GM12878 (cell line): ENCODE measurements at regions not wholly inside any gene's neighbourhood (a gene's known extent, or its start where the extent isn't known, plus 50 kb on each side); places are given as distances from the start of the nearest gene placed in this dataset.

Experiments used
- ATAC-seq: fragments of 200-7000 bp; cut with Tn5 transposase; 3 replicates; pipeline ENCODE4 v1.9.1; 2020; ENCODE audit warnings: mild to moderate bottlenecking, moderate library complexity
- BruUV-seq: library from RNA; stranded (reverse); fragments of 400-500 nt; replicated peaks from 2 replicates; lab custom pipeline; 2021; lab: Mats Ljungman, UMichigan
- CTCF ChIA-PET: fragments of 300-600 bp; sonication (Branson Sonifier 250); formaldehyde crosslinking; extraction: SDS; loops from one replicate; lab custom pipeline; 2021; ENCODE audit warnings: inconsistent platforms; lab: Yijun Ruan, JAX
- POLR2A ChIA-PET: fragments of 350-600 bp; formaldehyde crosslinking; extraction: SDS; loops from one replicate; lab custom pipeline; 2021; ENCODE audit warnings: inconsistent platforms; lab: Charles Lee
- RAD21 ChIA-PET: fragments of 300-600 bp; sonication (Branson Sonifier 250); formaldehyde crosslinking; loops from one replicate; lab custom pipeline; 2023; ENCODE audit warnings: antibody characterized with exemption; ENCODE audit not compliant: unreplicated experiment; lab: Charles Lee
- SMC1A ChIA-PET: fragments of 300-600 bp; sonication (Branson Sonifier 250); formaldehyde crosslinking; loops from one replicate; lab custom pipeline; 2023; ENCODE audit not compliant: unreplicated experiment, uncharacterized antibody; lab: Charles Lee
- DNase-seq: peaks from one replicate; pipeline ENCODE4 v3.0.0-alpha.2; 2011; ENCODE audit warnings: low read depth, low spot score
- FAIRE-seq: peaks from 3 replicates; lab custom pipeline; 2011; peaks lifted over from hg19 to GRCh38; lab: Jason Lieb, UNC
- H2AFZ ChIP-seq: 2 replicates; pipeline ENCODE4 v1.6.0; 2011; ENCODE audit warnings: low read depth, low read length, control low read depth; ENCODE audit not compliant: control insufficient read depth
- H3K27ac ChIP-seq: 2 replicates; pipeline ENCODE4 v1.5.1; 2011; ENCODE audit warnings: control low read depth; ENCODE audit not compliant: control insufficient read depth, insufficient read depth
- H3K27me3 ChIP-seq, 2 experiments: replicated peaks in 1 of 2; 2 replicates each; pipeline versions ENCODE4 v1.6.0 to v1.6.1; 2011; ENCODE audit warnings: low read length in 1 of 2; ENCODE audit not compliant: control insufficient read depth in 2 of 2, insufficient read depth in 2 of 2
- H3K36me3 ChIP-seq, 2 experiments: 2 replicates each; pipeline ENCODE4 v1.5.1; 2011; ENCODE audit warnings: low read length in 1 of 2; ENCODE audit not compliant: control insufficient read depth in 2 of 2, insufficient read depth in 2 of 2
- H3K4me1 ChIP-seq: 2 replicates; pipeline ENCODE4 v1.6.1; 2011; ENCODE audit warnings: mild to moderate bottlenecking, low read length, moderate library complexity, mixed read lengths; ENCODE audit not compliant: control insufficient read depth, insufficient read depth
- H3K4me2 ChIP-seq: 2 replicates; pipeline ENCODE4 v1.6.0; 2011; ENCODE audit warnings: control low read depth; ENCODE audit not compliant: control insufficient read depth, insufficient read depth
- H3K4me3 ChIP-seq: fragments of 200-600 bp; sonication (generic); 2 replicates; pipeline ENCODE4 v1.5.1; 2016
- H3K79me2 ChIP-seq: 2 replicates; pipeline ENCODE4 v1.6.0; 2011; ENCODE audit warnings: low read length; ENCODE audit not compliant: control insufficient read depth, insufficient read depth
- H3K9ac ChIP-seq: 2 replicates; pipeline ENCODE4 v1.8.0; 2011; ENCODE audit warnings: low read length, control low read depth, mixed read lengths; ENCODE audit not compliant: control insufficient read depth, insufficient read depth
- H3K9me3 ChIP-seq: replicated peaks from 3 replicates; pipeline ENCODE4 v1.5.1; 2011; ENCODE audit warnings: mild to moderate bottlenecking, low read length; ENCODE audit not compliant: control insufficient read depth, insufficient read depth
- H4K20me1 ChIP-seq: 2 replicates; pipeline ENCODE4 v1.6.0; 2011; ENCODE audit not compliant: control insufficient read depth, insufficient read depth
- ATF2 ChIP-seq: IDR thresholded peaks from 2 replicates; pipeline ENCODE4 v1.6.1; 2012; ENCODE audit warnings: low read length, inconsistent platforms
- CBX5 ChIP-seq: sonication (generic); IDR thresholded peaks from 2 replicates; pipeline ENCODE4 v1.6.1; 2016; ENCODE audit warnings: low read depth, moderate library complexity, mild to moderate bottlenecking, inconsistent platforms
- HDGF ChIP-seq: fragments of 450-650 bp; IDR thresholded peaks from 2 replicates; pipeline ENCODE4 v1.6.1; 2016; ENCODE audit warnings: antibody characterized with exemption
- IKZF1 ChIP-seq: fragments of 450-650 bp; conservative IDR thresholded peaks from 2 replicates; pipeline ENCODE4 v1.6.1; 2017; ENCODE audit warnings: antibody characterized with exemption, mild to moderate bottlenecking
- MYB ChIP-seq: fragments of 150-350 bp; IDR thresholded peaks from 2 replicates; pipeline ENCODE4 v1.6.1; 2014; ENCODE audit warnings: mild to moderate bottlenecking, low read depth, low read length, borderline replicate concordance
- NFXL1 ChIP-seq: fragments of 450-650 bp; IDR thresholded peaks from 2 replicates; pipeline ENCODE4 v1.6.1; 2017; ENCODE audit warnings: antibody characterized with exemption, mild to moderate bottlenecking, borderline replicate concordance
- NRF1 ChIP-seq: conservative IDR thresholded peaks from 2 replicates; pipeline ENCODE4 v1.6.1; 2011; ENCODE audit warnings: mild to moderate bottlenecking, low read depth, low read length, improper control_type of control experiment
- SIN3A ChIP-seq: IDR thresholded peaks from 2 replicates; pipeline ENCODE4 v1.6.1; 2012; ENCODE audit warnings: low read depth, low read length, improper control_type of control experiment
- ZNF207 ChIP-seq: fragments of 450-650 bp; IDR thresholded peaks from 2 replicates; pipeline ENCODE4 v1.6.1; 2014; ENCODE audit warnings: antibody characterized with exemption, mild to moderate bottlenecking, borderline replicate concordance
- ZNF384 ChIP-seq: IDR thresholded peaks from 2 replicates; pipeline ENCODE4 v1.6.1; 2012; ENCODE audit warnings: low read depth, mild to moderate bottlenecking, low read length, improper control_type of control experiment, borderline replicate concordance
- WGBS: methylation state at CpG from one replicate; pipeline ENCODE4 v1.1.6; 2016; ENCODE audit warnings: low lambda C conversion rate; ENCODE audit not compliant: insufficient replicate concordance, insufficient coverage; ENCODE audit errors: missing lambda C conversion rate; 5-methylcytosine and 5-hydroxymethylcytosine counted together
- in situ Hi-C: fragments of 300-500 bp; cut with MboI; formaldehyde crosslinking; loops from 9 replicates; pipeline ENCODE4 v1.14.3; 2018; ENCODE audit warnings: mixed read lengths
- intact Hi-C: fragments of 100-400 bp; cut with micrococcal nuclease; formaldehyde crosslinking; loops from one replicate; pipeline ENCODE4 v1.14.2; 2022; ENCODE audit not compliant: unreplicated experiment

GRCh38 chr6:112480553-112480952 lies 133.4 kb downstream of the RFPL4B start:
- Histone ChIP-seq H3K9ac (no peak overlapping the region), H3K4me1 (no peaks in the 10 kb centered on the region), H3K36me3 (no peaks in the 10 kb centered on the region), H3K9me3 (no peaks in the 10 kb centered on the region), H3K4me3 (no peak overlapping the region), H4K20me1 (no peaks in the 10 kb centered on the region), H3K27me3 (no peaks in the 10 kb centered on the region), H3K79me2 (no peaks in the 10 kb centered on the region), H3K4me2 (no peak overlapping the region), H2AFZ (no peak overlapping the region), H3K27ac (no peak overlapping the region)
- TF ChIP-seq HDGF (no peak), SIN3A (no peak), IKZF1 (no peak), ZNF384 (no peak), NFXL1 (no peak), NRF1 (no peak), MYB (no peak), ZNF207 (no peak), CBX5 (no peak), ATF2 (no peak)
- ChIA-PET SMC1A (no interaction called here), CTCF (no interaction called here), POLR2A (no interaction called here), RAD21 (no interaction called here)
- ATAC-seq (no peak), DNase-seq (no peak), FAIRE-seq (no peak)
- intact Hi-C loops (no loop called here), in situ Hi-C loops (no loop called here)
- WGBS = 39% methylated on average over 1 of the region's 1 CpG
- no TSS peak for BruUV-seq
